PC-3 (cell line): ENCODE measurements at regions not wholly inside any gene's neighbourhood (a gene's known extent, or its start where the extent isn't known, plus 50 kb on each side); places are given as distances from the start of the nearest gene placed in this dataset.

ENCODE experiments used
- ATAC-seq: fragments of 200-7000 bp; cut with Tn5 transposase; 2 replicates; pipeline ENCODE4 v1.9.1; 2020; ENCODE audit warnings: mild to moderate bottlenecking, moderate library complexity
- BruUV-seq: library from RNA; stranded (reverse); fragments of 400-500 nt; replicated peaks from 2 replicates; lab custom pipeline; 2021; lab: Mats Ljungman, UMichigan
- CTCF ChIA-PET: fragments of 300-600 bp; sonication (Branson Sonifier 250); formaldehyde crosslinking; loops from one replicate; lab custom pipeline; 2022; ENCODE audit warnings: antibody characterized with exemption; lab: Charles Lee
- POLR2A ChIA-PET: fragments of 300-600 bp; sonication (Branson Sonifier 250); formaldehyde crosslinking; loops from one replicate; lab custom pipeline; 2022; ENCODE audit warnings: antibody characterized with exemption; ENCODE audit not compliant: unreplicated experiment; lab: Charles Lee
- DNase-seq: peaks from one replicate; pipeline ENCODE4 v3.0.0-alpha.2; 2015
- H2AFZ ChIP-seq: fragments of 300-600 bp; sonication (generic); 2 replicates; pipeline ENCODE4 v1.6.0; 2016; ENCODE audit warnings: antibody characterized with exemption, low read length
- H3F3A ChIP-seq: fragments of 300-600 bp; sonication (generic); one replicate; pipeline ENCODE4 v1.6.0; 2017; ENCODE audit warnings: antibody characterized with exemption, low read length, control low read depth, mild to moderate bottlenecking; ENCODE audit not compliant: unreplicated experiment
- H3K27ac ChIP-seq: fragments of 300-600 bp; sonication (generic); 2 replicates; pipeline ENCODE4 v1.5.1; 2016; ENCODE audit warnings: mild to moderate bottlenecking, low read length
- H3K27me3 ChIP-seq: fragments of 300-600 bp; sonication (generic); 2 replicates; pipeline ENCODE4 v1.6.1; 2016; ENCODE audit warnings: low read length, mixed read lengths
- H3K36me3 ChIP-seq: fragments of 300-600 bp; sonication (generic); 2 replicates; pipeline ENCODE4 v1.6.1; 2016; ENCODE audit warnings: low read depth, mixed run types, low read length, mixed read lengths
- H3K4me1 ChIP-seq: fragments of 300-600 bp; sonication (generic); 2 replicates; pipeline ENCODE4 v1.5.1; 2016; ENCODE audit warnings: low read length; ENCODE audit not compliant: insufficient read depth
- H3K4me2 ChIP-seq: fragments of 300-600 bp; sonication (generic); 2 replicates; pipeline ENCODE4 v1.6.0; 2016; ENCODE audit warnings: low read length
- H3K4me3 ChIP-seq: fragments of 300-600 bp; sonication (generic); 2 replicates; pipeline ENCODE4 v1.5.1; 2016; ENCODE audit warnings: mild to moderate bottlenecking, low read length, mixed read lengths
- H3K79me2 ChIP-seq: fragments of 300-600 bp; sonication (generic); 2 replicates; pipeline ENCODE4 v1.6.1; 2017; ENCODE audit warnings: low read length, mixed read lengths
- H3K9ac ChIP-seq: fragments of 300-600 bp; sonication (generic); 2 replicates; pipeline ENCODE4 v1.6.0; 2016; ENCODE audit warnings: mild to moderate bottlenecking, low read length
- H3K9me2 ChIP-seq: fragments of 300-600 bp; sonication (generic); replicated peaks from 2 replicates; pipeline ENCODE4 v1.6.1; 2016; ENCODE audit warnings: mixed run types, low read length, mixed read lengths
- H3K9me3 ChIP-seq: fragments of 300-600 bp; sonication (generic); 2 replicates; pipeline ENCODE4 v1.6.1; 2016; ENCODE audit warnings: low read length, mixed read lengths
- H4K20me1 ChIP-seq: fragments of 300-600 bp; sonication (generic); 2 replicates; pipeline ENCODE4 v1.6.1; 2016; ENCODE audit warnings: low read length, mixed read lengths
- EZH2 ChIP-seq: fragments of 300-600 bp; sonication (generic); IDR thresholded peaks from one replicate; pipeline ENCODE4 v1.6.1; 2017; ENCODE audit warnings: antibody characterized with exemption, mild to moderate bottlenecking, low read length; ENCODE audit not compliant: unreplicated experiment
- EZH2phosphoT487 ChIP-seq: fragments of 300-600 bp; sonication (generic); IDR thresholded peaks from 2 replicates; pipeline ENCODE4 v1.6.1; 2018; ENCODE audit warnings: mild to moderate bottlenecking, antibody characterized with exemption, low read length, borderline replicate concordance
- intact Hi-C: fragments of 100-400 bp; cut with micrococcal nuclease; formaldehyde crosslinking; loops from 2 replicates; pipeline ENCODE4 v1.9.0; 2023
- TF ChIP-seq, protein P1 (sequence below): fragments of 300-600 bp; sonication (generic); conservative IDR thresholded peaks from 2 replicates; pipeline ENCODE4 v1.5.1; 2017; ENCODE audit warnings: antibody characterized with exemption, low read depth, mild to moderate bottlenecking, low read length

DNA sequence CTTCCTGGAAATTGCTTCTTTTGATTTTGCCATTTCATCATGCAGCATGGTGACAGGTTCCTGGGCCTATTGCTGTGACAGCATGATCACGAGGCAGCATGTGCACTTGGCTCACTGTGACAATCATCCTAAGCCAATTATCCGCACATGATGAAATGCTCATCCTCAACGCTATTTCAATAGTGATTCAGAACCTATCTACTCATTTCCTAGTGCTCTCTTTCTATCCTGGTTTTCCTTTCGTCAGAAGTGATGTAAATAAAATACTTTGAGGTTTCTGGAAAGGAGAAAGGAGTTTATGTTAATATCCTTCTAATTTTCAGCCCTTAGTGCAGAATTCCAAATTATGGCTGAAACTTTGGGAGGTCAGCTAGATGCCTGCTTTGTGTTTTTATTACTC is 110.6 kb upstream of the ADAMTS5 start:
- intact Hi-C loops: no loop called here
- ChIA-PET POLR2A (interaction anchor here (0.6 kb wide), 1 partner anchor 79 kb away, joined by 4 read pairs; no protein-coding TSS in a partner anchor), CTCF (no interaction called here)
- Histone ChIP-seq H3K9me2 (no peaks in the 10 kb centered on the region), H3K79me2 (no peaks in the 10 kb centered on the region), H3K4me1 (no peaks in the 10 kb centered on the region), H3K4me2 (no peak overlapping the region), H3K9ac (no peak overlapping the region), H3K27me3 (no peaks in the 10 kb centered on the region), H3K4me3 (no peak overlapping the region), H3K9me3 (no peaks in the 10 kb centered on the region), H3K36me3 (no peaks in the 10 kb centered on the region), H2AFZ (no peak overlapping the region), H3F3A (no peaks in the 10 kb centered on the region), H4K20me1 (0 out of 2 replicates have a peak, but pooled peaks cover 3% of the 10 kb centered on the region), H3K27ac (no peak overlapping the region)
- BruUV-seq: no TSS peak
- ATAC-seq (no peak), DNase-seq (no peak)
- TF ChIP-seq EZH2: no peak
- TF ChIP-seq, protein P1, sequence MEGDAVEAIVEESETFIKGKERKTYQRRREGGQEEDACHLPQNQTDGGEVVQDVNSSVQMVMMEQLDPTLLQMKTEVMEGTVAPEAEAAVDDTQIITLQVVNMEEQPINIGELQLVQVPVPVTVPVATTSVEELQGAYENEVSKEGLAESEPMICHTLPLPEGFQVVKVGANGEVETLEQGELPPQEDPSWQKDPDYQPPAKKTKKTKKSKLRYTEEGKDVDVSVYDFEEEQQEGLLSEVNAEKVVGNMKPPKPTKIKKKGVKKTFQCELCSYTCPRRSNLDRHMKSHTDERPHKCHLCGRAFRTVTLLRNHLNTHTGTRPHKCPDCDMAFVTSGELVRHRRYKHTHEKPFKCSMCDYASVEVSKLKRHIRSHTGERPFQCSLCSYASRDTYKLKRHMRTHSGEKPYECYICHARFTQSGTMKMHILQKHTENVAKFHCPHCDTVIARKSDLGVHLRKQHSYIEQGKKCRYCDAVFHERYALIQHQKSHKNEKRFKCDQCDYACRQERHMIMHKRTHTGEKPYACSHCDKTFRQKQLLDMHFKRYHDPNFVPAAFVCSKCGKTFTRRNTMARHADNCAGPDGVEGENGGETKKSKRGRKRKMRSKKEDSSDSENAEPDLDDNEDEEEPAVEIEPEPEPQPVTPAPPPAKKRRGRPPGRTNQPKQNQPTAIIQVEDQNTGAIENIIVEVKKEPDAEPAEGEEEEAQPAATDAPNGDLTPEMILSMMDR: no peak
- TF ChIP-seq EZH2phosphoT487: no peak

DNA sequence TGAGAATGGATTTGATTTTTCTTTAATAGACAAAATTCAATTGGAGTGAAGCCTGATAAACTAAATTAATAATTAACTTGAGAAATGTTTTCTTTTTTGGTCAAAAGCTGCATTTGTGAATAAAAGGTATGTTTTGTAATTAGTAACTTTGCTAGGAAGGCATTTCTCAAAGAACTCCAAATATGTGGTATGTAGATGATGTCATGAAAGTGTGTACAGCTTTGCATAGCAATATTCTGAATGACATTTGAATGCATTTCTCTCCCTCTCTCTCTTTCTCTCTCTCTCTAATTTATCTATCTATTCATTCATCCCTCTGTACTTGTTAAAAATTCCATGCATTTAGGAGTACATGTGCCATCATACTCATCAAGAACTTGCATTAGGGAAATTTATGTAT is 109.1 kb upstream of the ADAMTS5 start:
- Histone ChIP-seq H3K9ac (no peak overlapping the region), H3K4me3 (no peak overlapping the region), H3K79me2 (no peaks in the 10 kb centered on the region), H3F3A (no peaks in the 10 kb centered on the region), H2AFZ (no peak overlapping the region), H3K36me3 (no peaks in the 10 kb centered on the region), H3K4me2 (no peak overlapping the region), H3K4me1 (no peaks in the 10 kb centered on the region), H3K27ac (no peak overlapping the region), H3K9me3 (no peaks in the 10 kb centered on the region), H4K20me1 (0 out of 2 replicates have a peak, but pooled peaks cover 3% of the 10 kb centered on the region), H3K27me3 (no peaks in the 10 kb centered on the region), H3K9me2 (no peaks in the 10 kb centered on the region)
- BruUV-seq: no TSS peak
- CTCF ChIA-PET: no interaction called here
- intact Hi-C loops: no loop called here
- TF ChIP-seq, protein P1: no peak
- no peak for TF ChIP-seq EZH2
- TF ChIP-seq EZH2phosphoT487: no peak
- POLR2A ChIA-PET: no interaction called here
- ATAC-seq (no peak), DNase-seq (no peak)

DNA sequence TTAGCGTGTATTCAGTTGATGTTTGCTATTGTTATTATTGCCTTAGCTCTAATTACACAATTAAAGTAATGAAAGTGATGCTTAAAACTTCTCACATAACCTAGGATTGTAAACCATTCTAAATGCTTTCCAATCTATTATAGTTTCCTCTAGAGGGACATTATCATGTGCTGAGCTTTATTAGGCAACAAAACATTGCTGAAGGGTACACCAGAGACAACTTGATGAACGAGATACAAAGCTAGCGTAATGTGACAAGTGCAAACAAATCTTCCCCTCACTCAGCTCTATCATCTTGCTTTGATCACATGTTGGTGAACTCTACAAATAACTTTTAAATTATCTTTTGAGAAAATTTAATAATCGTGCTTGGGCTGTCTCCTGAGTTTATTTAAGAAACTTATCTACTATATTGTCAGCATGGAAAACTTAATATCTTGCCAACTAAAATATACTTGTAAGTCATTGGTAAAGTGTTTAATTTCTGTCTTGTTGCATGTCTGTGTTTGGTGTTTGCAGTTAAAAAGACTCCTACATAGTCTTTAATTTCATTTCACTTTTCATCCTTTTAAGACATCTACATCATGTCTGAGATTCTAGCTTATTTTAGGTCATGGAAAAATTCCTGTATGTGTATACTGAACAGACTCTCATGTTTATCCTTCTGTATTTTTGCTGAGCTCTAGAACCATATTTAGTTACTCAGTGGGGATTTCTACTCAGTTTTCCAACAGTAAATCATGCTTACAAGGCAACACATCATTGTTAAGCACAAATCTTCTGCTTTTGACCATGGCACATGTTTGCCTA is 104.2 kb upstream of the ADAMTS5 start:
- H3K4me2 ChIP-seq: no peak overlapping the region
- intact Hi-C loops: no loop called here
- H3K4me3 ChIP-seq: no peak overlapping the region
- no peaks in the 10 kb centered on the region for H3K36me3 ChIP-seq
- H3K4me1 ChIP-seq: no peaks in the 10 kb centered on the region
- H3K9me2 ChIP-seq: no peaks in the 10 kb centered on the region
- no peaks in the 10 kb centered on the region for H3K27me3 ChIP-seq
- no TSS peak for BruUV-seq
- H3K27ac ChIP-seq: no peak overlapping the region
- no peaks in the 10 kb centered on the region for H3K9me3 ChIP-seq
- POLR2A ChIA-PET: no interaction called here
- no peaks in the 10 kb centered on the region for H3K79me2 ChIP-seq
- CTCF ChIA-PET: no interaction called here
- no peak overlapping the region for H2AFZ ChIP-seq
- DNase-seq (no peak), ATAC-seq (no peak)
- H3F3A ChIP-seq: no peaks in the 10 kb centered on the region
- TF ChIP-seq, protein P1: no peak
- no peak for TF ChIP-seq EZH2
- TF ChIP-seq EZH2phosphoT487: no peak
- no peaks in the 10 kb centered on the region for H4K20me1 ChIP-seq
- H3K9ac ChIP-seq: no peak overlapping the region
